K562 (cell line): ENCODE measurements at regions not wholly inside any gene's neighbourhood (a gene's known extent, or its start where the extent isn't known, plus 50 kb on each side); places are given as distances from the start of the nearest gene placed in this dataset.
A peak's percentile ranks its signal among the peaks of the same experiment; 100 is the strongest.

ENCODE experiments used
- ATAC-seq: fragments of 200-7000 bp; cut with Tn5 transposase; 3 replicates; pipeline ENCODE4 v1.9.1; 2020; ENCODE audit warnings: moderate library complexity
- BruUV-seq: library from RNA; stranded (reverse); fragments of 400-500 nt; replicated peaks from 2 replicates; lab custom pipeline; 2021; lab: Mats Ljungman, UMichigan
- CTCF ChIA-PET: fragments of 300-600 bp; formaldehyde crosslinking; extraction: SDS; loops from one replicate; lab custom pipeline; 2021; ENCODE audit warnings: low intra/inter-chr PET ratio; lab: Yijun Ruan, JAX
- POLR2A ChIA-PET: fragments of 300-600, 350-650 bp; sonication (Branson Sonifier 250); formaldehyde crosslinking; extraction: SDS; loops from one replicate; lab custom pipeline; 2021; ENCODE audit warnings: antibody characterized with exemption, inconsistent platforms; lab: Yijun Ruan, JAX
- DNase-seq, 4 experiments: peaks; one replicate each; pipeline versions ENCODE4 v3.0.0 to v3.0.0-alpha.2; 2011 to 2018; ENCODE audit warnings: low spot score in 3 of 4, mixed read lengths in 3 of 4; ENCODE audit errors: extremely low read depth in 1 of 4
- FAIRE-seq: peaks from 2 replicates; lab custom pipeline; 2011; peaks lifted over from hg19 to GRCh38; lab: Jason Lieb, UNC
- H2AFZ ChIP-seq: 2 replicates; pipeline ENCODE4 v1.6.0; 2011; ENCODE audit warnings: low read depth, low read length, control low read depth, inconsistent platforms
- H3K27ac ChIP-seq: fragments of 200-600 bp; 3 replicates; pipeline ENCODE4 v1.8.0; 2011; ENCODE audit warnings: low read depth, mild to moderate bottlenecking, control low read depth, inconsistent platforms, low read length, moderate library complexity, mixed read lengths; ENCODE audit errors: extremely low read depth
- H3K27me3 ChIP-seq, 2 experiments: fragments of 300-600 bp in 1 of 2; 2 replicates in 1 of 2; 3 replicates in 1 of 2; pipeline versions ENCODE4 v1.6.0 to v1.8.0; 2011; ENCODE audit warnings: inconsistent platforms in 2 of 2, low read length in 2 of 2, mild to moderate bottlenecking in 1 of 2, mixed read lengths in 1 of 2, moderate library complexity in 1 of 2; ENCODE audit not compliant: control insufficient read depth in 2 of 2, insufficient read depth in 2 of 2
- H3K36me3 ChIP-seq: fragments of 300-600 bp; 3 replicates; pipeline ENCODE4 v1.8.0; 2011; ENCODE audit warnings: mild to moderate bottlenecking, low read length, inconsistent platforms; ENCODE audit not compliant: control insufficient read depth, insufficient read depth
- H3K4me1 ChIP-seq, 2 experiments: fragments of 200-600 bp in 1 of 2; replicated peaks in 1 of 2; 2 replicates in 1 of 2; 3 replicates in 1 of 2; pipeline versions ENCODE4 v1.5.1 to v1.8.0; 2011; ENCODE audit warnings: inconsistent platforms in 2 of 2, low read length in 2 of 2, mild to moderate bottlenecking in 1 of 2, mixed read lengths in 1 of 2, moderate library complexity in 1 of 2; ENCODE audit not compliant: control insufficient read depth in 2 of 2, insufficient read depth in 2 of 2
- H3K4me2 ChIP-seq: 2 replicates; pipeline ENCODE4 v1.6.1; 2011; ENCODE audit warnings: low read length, control low read depth, inconsistent platforms, mixed read lengths; ENCODE audit not compliant: insufficient read depth
- H3K4me3 ChIP-seq: fragments of 200-600 bp; sonication (generic), shearing (Covaris generic); 2 replicates; pipeline ENCODE4 v1.5.1; 2016; ENCODE audit warnings: control low read depth, inconsistent platforms
- H3K79me2 ChIP-seq: fragments of 200-600 bp; 3 replicates; pipeline ENCODE4 v1.8.0; 2011; ENCODE audit warnings: low read length, inconsistent platforms; ENCODE audit not compliant: control insufficient read depth, insufficient read depth
- H3K9ac ChIP-seq, 2 experiments: 2 replicates each; pipeline versions ENCODE4 v1.6.0 to v1.6.1; 2011; ENCODE audit warnings: low read depth in 2 of 2, low read length in 2 of 2, control low read depth in 1 of 2, inconsistent platforms in 1 of 2, mild to moderate bottlenecking in 1 of 2, mixed read lengths in 1 of 2; ENCODE audit not compliant: insufficient read depth in 1 of 2
- H3K9me1 ChIP-seq: one replicate; pipeline ENCODE4 v1.6.0; 2011; ENCODE audit warnings: inconsistent platforms, mild to moderate bottlenecking, low read length, moderate library complexity; ENCODE audit not compliant: control insufficient read depth, insufficient read depth
- H3K9me3 ChIP-seq: replicated peaks from 2 replicates; pipeline ENCODE4 v1.5.1; 2011; ENCODE audit warnings: low read depth, low read length, inconsistent platforms; ENCODE audit not compliant: control insufficient read depth, insufficient read depth
- H4K20me1 ChIP-seq: replicated peaks from 2 replicates; pipeline ENCODE4 v1.6.1; 2011; ENCODE audit warnings: low read length, inconsistent platforms, mixed read lengths; ENCODE audit not compliant: control insufficient read depth, insufficient read depth
- BRF1 ChIP-seq: IDR thresholded peaks from 3 replicates; pipeline ENCODE4 v1.6.1; 2011; ENCODE audit warnings: borderline replicate concordance, mild to moderate bottlenecking; ENCODE audit not compliant: insufficient read length; ENCODE audit errors: extremely low read depth
- EZH2 ChIP-seq: IDR thresholded peaks from 2 replicates; pipeline ENCODE4 v1.6.1; 2012; ENCODE audit warnings: low read depth, mild to moderate bottlenecking, inconsistent platforms, low read length, borderline replicate concordance
- GTF2B ChIP-seq: IDR thresholded peaks from 2 replicates; pipeline ENCODE4 v1.6.1; 2011; ENCODE audit not compliant: insufficient read length; ENCODE audit errors: extremely low read depth
- PKNOX1 ChIP-seq: fragments of 450-650 bp; IDR thresholded peaks from 2 replicates; pipeline ENCODE4 v1.6.1; 2016
- WGBS: fragments of 100-300 bp; shearing (Covaris generic); methylation state at CpG from one replicate; pipeline ENCODE4 v1.1.6; 2016; ENCODE audit warnings: low coverage, mixed read lengths; ENCODE audit not compliant: insufficient coverage; ENCODE audit errors: missing lambda C conversion rate; 5-methylcytosine and 5-hydroxymethylcytosine counted together
- in situ Hi-C: fragments of 300-500 bp; cut with MboI; formaldehyde crosslinking; loops from 4 replicates; pipeline ENCODE4 v1.15.0; 2018; ENCODE audit warnings: inconsistent platforms, mixed read lengths
- intact Hi-C: fragments of 100-400 bp; cut with micrococcal nuclease; formaldehyde crosslinking; loops from 2 replicates; pipeline ENCODE4 v1.14.2; 2022

- no peak for TF ChIP-seq BRF1
Measured at GRCh38 chr16:50450957-50451356, 82.2 kb upstream of the BRD7 start (continued).

- no peaks in the 10 kb centered on the region; the same call in 1 of the 2 replicates for H4K20me1 ChIP-seq
- in situ Hi-C loops (no loop called here), intact Hi-C loops (no loop called here)
- no peaks in the 10 kb centered on the region for H3K9me3 ChIP-seq
- DNase-seq (no peak), FAIRE-seq (no peak), ATAC-seq (peak; percentile 21; the same call in 1 of the 3 replicates)
- peaks cover 3% of the 10 kb centered on the region for H3K9me1 ChIP-seq
- H3K27me3 ChIP-seq = peaks cover 30 to 67% of the 10 kb centered on the region in 2 experiments; a peak in 4 of 5 replicates
- no peak overlapping the region for H3K9ac ChIP-seq
- H3K36me3 ChIP-seq = no peaks in the 10 kb centered on the region
- H3K4me3 ChIP-seq = no peak overlapping the region
- ChIA-PET POLR2A (interaction anchor here (0.7 to 1.4 kb wide), 3 partner anchors 10 to 31 kb away, joined by 3 to 4 read pairs (median 3); no protein-coding TSS in a partner anchor), CTCF (no interaction called here)
- H2AFZ ChIP-seq = no peak overlapping the region
- TF ChIP-seq EZH2 (no peak), PKNOX1 (peak; percentile 57; the same call in 1 of the 2 replicates), GTF2B (no peak)
- H3K27ac ChIP-seq = no peak overlapping the region
- H3K4me2 ChIP-seq = no peak overlapping the region
- no TSS peak for BruUV-seq
- WGBS = 0% methylated on average over 6 of the region's 6 CpGs
- no peaks in the 10 kb centered on the region for H3K79me2 ChIP-seq
- no peaks in the 10 kb centered on the region for H3K4me1 ChIP-seq
Measured at GRCh38 chr16:50449800-50450199, 81.0 kb upstream of the BRD7 start.
